ENCODE measurements at regions not wholly inside any gene's neighbourhood (a gene's known extent, or its start where the extent isn't known, plus 50 kb on each side); places are given as distances from the start of the nearest gene placed in this dataset.
A peak's percentile ranks its signal among the peaks of the same experiment; 100 is the strongest.

DNA sequence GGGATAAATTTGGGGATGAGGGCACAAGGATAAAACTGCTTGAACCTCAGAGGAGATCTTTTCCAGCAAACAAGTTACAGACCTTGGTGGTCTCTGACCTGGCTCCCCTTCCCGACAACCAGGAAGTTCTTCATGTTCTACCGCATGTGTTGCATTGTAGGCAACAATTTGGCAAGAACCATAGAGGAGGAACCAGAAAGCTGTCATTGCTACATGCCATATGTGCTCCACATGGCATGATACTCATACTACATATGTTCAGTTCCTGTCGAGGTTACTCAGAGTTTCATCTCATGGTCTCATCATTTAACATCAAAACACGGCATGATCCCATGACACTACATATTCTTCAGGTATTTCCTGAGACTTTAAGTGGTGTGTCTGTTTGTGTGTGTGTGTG lies 235.9 kb downstream of the OR13H1 start:
- DNase-seq, result no peak

DNA sequence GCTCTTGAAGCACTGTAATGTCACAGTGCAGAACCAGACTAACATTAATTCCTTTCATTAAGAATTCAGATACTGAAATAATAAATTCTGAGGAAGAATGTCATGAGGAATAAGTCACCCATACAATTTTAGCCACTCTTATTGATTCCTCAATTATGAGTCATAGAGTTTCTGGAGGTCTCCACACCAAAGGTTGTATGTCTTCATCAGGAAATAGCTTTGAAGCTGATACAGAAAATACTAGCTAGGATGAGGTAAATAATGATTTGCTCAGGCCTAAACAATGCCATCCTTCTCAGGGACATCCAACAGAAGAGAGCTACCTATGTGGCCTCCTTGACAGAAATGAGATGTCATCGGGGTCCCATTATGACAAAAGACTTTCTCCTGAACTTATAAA lies 238.8 kb downstream of the OR13H1 start:
- DNase-seq, result no peak

DNA sequence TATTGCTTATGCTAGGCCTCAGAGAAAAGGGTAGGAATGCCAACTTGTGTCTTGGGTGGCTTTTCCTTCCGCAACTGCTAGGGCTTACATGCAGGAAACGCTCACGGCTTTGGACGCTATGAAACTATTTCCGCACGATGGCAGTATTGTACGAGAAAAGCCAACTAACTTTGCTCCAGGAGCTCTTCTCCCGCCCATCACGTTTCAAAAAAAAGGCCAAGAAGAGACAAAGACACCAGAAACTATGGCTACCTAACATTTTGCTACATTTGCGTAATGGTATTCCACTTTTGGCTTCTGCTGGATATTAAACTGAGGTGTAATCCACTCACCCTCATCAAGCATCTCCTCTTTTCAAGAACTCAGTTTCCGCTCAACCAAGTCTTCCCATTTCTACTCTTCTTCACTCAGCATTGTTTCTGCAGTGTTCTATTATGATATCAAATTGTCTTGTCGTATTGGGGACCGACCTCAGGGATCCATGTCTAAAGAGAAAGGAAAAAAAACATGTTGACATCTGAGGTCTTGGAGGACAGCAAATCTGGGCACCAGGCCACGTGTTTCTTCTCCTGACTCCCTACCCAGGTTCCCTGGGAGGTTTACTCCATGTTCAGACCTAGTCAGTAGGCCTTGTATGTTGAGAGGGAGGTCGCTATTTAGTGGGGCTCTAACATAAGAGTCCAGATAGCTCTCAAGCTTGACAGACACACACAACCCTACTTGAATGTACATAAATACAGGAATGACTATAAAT lies 239.4 kb upstream of the STK26 start:
- DNase-seq, result no peak

DNA sequence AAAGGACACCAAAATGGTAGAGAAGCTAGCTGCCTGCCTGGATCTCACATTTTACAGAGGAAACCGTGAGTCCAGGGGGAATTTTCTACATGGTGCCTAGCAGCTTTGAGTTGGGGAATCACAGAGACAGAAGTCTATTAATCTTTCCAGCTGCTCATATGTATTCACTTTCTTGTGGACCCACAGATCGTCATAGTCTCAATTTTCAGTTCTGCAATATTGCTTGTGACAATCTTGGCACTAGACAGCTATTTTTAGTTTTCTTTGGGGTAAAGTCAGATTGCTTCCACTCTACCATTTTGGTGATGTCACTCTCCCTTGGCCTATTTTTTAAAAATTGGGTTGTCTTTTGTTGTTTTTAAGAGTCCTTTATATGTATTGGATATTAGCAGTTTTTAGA lies 233.4 kb upstream of the STK26 start:
- DNase-seq, result no peak

DNA sequence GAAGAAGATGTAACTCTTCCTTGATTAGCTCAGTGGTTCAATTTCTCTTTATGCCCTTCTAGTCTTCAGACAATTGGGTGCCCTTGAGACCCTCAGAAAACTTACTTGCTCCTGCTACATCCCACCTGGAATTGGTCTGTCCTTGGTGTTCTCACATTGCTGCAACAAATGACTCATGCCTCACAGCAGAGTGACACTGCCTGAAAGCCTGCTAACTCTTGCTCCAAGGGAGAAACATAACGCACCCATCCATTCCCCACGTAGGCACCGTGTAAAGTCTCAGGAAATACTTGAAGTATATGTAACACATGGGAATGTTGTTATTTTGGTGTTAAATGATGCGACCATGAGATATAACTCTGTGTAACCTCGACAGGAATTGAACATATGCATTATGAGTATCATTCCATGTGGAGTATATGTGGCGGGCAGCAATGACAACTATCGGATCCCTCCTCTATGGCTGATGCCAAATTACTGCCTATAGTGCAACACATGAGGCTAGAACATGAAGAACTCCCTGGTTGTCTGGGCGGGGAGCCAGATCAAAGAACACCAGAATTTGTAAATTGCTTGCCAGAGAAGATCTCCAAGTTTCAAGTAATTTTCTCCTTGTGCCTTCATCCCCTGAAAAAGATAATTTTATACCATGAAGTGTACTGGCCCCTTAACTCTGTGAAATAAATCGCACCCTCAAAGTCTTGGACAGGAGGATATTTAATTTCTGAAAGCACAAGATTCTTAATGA lies 231.3 kb upstream of the STK26 start:
- no peak for DNase-seq

DNA sequence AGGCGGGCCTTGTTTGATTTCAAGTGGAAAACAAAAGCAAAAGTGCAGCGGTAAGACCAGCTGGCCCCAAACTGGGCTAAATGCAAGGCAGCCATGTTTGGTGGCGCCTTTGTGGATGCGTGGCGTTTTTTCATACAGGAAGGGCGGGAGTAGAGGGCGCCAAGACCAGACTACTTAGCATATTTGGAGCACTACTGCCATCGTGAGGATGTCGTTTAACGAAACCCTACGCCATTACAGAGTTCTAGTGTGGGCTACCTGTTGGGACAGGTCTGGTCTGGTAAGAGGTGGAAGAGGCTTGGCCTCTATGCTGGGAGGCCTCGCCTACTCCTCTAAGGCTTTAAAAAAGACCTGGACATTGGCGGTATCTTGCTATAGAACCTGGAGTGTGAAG lies 230.7 kb upstream of the STK26 start:
- DNase-seq, result no peak

DNA sequence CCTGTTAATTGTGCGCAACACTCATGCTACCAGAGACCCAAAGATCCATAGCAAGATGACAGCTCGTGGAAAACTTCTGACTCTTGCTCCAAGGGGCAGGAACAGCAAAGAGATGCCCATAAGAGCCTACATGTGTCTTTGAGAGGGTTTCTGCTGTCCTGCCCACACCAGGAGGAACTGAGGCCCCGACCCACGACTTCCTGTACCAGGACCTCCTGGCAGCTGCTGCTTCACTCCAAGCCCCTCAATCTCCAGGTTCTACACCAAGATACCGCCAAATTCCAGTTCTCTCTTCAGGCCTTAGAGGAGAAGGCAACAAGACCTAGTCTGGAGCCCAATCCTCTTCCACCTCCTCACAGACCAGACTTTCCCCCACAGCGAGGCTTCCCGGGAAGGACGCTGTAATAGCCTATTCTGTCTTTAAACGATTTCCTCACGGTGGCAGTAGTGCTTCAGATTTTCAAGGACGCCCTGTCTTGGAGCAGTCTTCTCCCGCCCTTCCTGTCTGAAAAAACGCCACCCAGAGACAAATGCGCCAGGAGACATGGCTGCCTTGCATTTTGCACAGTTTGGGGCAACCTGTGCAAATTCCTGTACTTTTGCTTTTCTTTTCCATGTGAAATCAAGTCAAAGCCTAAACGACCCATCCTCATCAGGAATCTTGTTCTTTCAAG lies 230.2 kb upstream of the STK26 start:
- no peak for DNase-seq

DNA sequence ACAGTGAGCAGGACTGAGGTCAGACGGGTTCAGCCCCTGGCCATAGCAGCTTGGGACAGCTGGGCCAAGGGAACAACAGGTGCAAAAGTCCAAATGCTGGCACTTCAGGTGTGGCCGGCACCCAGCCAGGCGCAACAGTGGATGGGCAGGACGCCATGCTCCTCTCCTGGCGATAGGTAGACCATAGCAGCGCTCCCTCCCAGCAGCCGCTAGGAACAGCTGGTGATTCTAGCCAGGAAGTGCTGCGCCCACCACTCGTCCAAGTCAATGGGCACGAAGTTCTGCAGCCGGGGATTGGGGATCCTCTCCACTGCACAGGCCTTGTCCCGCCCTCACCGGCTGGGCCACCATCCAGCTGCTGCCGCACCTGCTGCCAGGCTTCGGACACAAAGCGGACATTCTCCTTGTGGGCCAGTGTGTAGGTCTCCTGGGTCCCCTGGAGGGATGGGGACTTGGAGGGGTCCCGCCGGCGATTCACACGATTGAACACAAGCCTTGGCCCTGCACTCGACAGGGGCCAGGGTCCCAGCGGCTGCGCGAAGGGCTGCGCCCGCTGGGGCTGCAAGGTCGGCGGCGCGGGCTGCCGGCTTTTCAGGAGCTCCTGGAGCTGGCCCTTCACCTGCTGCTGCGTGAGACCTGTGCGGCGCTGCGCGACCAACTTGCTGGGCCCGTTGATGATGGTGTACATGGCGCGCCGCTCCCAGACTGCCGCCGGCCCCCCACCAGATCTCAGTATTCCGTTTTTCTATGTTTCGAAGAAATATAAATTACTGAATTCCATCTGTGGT lies 227.5 kb upstream of the STK26 start:
- DNase-seq, result no peak

DNA sequence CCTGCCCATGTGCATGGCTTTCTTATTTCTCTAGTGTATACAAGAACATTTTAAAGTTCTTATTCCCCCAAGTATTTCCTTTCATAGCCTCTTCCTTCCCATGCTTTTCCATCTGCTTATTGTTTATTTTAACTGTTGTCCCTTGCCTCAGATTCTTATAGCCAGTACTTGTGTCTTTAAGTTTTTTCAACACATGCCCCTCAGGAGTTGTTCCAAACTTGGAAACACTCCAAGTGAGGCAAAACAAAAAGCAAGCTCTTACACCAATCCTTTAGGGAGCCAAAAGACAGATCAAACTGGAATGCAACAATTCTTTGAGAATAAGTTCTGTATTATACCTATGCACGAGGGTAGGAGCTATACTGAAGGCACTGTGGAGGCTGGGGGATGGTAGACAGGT lies 222.0 kb upstream of the STK26 start:
- DNase-seq, result no peak

DNA sequence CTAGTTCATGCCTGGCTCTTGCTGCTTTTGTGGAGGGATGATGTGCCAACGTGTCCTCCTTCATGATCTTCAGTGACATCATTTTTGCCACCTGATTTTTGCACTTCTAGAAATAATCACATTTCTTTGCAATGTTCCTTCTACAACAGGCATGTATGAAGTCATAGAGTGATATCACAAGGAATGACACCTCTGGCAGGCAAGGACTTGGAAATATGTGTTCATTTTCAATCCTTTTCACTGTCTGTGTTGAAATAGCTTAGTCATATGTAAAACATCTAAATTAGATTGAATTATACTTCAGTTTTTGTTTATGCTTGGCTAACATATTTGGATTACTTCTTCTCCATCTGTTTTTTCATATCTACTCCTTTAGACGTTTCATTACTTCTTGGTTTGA lies 221.2 kb upstream of the STK26 start:
- no peak for DNase-seq

DNA sequence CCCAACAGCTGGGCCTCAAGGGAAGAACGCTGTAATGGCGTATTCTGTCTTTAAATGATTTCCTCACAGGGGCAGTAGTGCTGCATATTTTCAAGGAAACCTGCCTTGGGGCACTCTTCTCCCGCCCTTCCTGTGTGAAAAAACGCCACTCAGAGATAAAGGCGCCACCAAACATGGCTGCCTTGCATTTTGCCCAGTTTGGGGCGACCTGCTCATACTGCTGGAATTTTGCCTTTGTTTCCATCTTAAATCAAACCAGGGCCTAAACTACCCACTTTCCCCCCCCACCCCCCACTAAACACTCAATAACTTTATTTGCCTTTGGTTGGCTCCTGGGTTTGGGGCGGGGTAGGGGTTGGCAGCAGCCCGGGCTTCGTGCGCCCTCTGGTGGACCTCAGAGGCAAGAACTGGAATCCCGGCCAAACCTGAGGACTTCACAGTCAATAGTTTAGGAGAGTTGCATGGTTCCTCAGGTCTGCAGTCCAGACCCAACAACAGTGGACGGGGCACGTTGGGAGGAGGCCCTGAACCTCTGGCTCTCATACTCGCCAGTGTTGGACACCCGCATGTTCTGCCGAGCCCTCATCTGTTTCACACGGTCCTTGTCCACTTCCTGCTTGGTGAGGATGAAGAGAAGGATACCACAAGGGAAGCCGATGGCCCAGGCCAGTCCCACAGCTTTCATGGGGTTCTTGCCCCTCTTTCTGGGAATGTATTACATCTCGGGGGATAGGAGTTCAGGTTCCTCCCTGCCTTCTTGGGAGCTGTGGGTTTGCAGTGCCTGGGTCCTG lies 220.1 kb upstream of the STK26 start:
- peak; percentile 23 for DNase-seq

DNA sequence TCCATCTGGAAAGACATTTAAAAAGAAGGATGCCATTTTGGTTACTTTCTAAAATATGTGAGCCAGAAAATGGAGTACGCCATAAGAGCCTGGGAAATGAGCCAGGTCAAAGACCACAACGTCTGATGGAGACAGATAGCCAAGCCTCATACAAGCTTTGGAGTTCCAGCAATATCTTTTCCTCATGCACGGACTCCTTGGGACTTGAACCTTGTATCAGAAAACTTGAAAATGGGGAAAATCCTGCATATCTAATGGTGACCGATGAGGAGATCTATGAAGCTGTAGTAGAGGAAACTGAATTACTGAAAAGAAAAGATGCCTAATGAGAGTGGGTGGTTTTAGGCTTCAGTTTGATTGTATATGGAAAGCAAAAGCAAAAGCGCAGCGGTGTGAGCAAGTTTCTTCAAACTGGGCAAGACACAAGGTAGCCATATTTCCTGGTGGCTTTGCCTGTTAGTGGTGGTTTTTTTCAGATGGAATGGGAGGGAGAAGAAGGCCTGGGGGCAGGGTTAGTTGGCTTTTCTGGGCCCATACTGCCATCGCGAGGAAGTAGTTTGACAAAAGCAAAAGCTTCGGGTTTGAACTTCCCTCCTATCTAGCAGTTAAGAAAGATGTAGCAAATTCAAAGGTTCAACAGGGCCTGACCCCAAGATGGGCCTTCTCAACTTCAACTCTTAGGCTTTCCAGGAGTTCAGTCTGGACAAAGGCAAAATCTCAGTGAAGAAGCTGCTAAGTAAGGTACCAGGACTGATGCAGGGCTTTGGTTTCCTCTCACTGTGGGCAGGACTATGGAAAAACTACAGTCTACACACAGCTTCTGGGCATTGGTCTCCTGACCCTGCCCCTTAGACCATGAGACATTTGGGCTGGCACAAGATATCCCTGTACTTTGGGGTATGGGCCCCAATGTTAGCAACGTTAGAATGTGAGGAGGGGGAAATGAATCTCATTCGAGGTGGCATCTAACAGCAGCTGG lies 210.0 kb upstream of the STK26 start:
- DNase-seq, result peak; percentile 89

DNA sequence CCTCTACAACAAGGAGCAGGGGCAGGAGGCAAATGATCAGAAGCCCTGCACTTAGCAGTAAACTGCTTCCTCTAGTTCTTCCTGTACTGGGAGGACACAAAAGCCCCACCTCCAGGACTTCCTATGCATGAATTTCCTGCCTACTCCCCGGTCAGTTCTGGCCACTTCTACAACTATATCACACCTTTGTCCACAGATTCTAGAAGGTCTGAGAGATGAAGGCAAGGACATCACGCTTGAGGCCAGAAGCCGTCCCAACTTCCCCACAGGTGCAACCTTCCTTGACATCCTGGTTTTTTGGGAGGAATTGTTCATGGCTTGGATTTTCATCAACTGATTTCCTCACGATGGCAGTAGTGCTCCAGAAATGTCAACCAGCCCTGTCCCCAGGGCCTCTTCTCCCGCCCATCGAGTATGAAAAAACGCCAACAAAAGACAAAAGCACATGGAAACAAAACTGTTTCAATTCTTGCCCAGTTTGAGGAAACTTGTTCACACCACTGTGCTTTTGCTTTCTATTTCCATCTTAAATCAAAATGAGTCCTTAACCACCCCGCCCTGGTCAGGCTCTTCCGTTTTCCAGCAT lies 206.5 kb upstream of the STK26 start:
- DNase-seq, result peak; percentile 88

DNA sequence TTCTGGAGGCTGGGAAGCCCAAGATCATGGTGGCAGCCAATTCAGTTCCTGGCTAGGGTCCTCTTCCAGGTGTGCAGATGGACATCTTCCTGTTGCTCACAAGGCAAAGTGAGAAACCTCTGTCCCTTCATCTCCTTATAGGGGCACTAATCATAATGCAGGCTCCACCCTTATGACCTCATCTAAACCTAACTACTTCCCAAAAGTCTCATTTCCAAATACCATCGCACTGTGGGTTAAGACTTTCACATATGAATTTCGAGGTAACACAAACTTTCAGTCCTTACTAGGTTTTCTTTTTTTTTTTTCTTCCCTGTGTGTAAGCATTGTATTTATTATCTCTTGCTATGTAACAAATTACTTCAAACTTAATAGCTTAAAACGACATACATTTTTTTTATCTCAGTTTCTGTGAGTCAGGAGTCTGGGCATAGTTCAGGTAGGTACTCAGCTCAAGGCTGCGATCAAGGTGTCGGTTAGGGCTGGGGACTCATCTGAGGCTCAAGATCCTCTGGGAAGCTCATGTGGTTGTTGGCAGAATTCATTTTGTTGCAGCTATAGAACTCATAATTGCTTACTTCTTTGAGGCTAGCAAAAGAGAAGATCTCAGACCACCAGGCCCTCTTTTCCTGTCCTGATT lies 204.7 kb upstream of the STK26 start:
- DNase-seq, result no peak

DNA sequence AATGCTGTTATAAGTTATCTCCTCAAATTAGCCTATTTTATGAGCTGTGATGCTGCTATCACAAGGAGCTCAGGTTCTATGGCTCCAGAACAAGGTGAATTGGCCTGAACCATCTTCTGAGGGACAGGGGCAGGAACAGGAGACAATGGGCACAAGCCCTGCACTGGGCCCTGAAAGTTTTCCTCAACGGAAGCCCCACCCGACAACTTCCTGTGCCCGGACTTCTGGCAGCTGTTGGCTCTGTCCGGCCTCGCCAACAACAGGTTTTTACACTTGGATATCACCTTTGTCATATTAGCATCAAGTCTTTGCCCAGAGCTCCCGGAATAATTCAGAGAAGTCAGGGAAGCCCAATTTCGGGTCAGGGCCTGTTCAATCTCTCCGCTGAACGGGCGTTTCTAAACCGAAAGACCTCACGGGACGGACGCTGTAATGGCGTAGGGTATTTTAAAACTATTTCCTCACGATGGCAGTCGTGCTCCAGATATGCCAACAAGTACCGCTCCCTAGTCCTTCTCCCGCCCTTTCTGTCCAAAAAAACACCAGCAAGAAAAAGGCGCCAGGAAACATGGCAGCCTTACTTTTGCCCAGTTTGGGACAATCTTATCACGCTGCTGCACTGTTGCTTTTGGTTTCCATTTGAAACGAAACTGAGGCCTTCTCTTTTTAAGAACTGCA lies 201.0 kb upstream of the STK26 start:
- no peak for DNase-seq

DNA sequence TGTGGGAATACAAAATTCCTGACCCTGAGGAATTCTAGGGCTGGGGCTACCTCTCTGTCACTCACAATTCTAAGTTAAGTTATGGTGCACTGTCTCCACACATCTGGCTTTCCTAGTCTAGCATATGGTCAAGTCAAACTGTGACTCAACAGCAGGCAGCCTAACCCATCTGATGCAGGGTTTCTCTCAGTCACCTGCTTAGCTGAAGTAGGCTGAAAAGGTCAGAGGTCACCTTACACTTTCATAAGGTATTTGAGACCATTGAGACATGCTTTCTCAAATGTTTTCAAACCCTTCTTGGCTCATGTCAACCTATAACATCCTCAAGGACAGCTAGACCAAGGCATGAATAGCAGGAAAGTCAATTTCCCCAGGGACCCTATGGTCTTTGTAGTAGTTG lies 196.5 kb upstream of the STK26 start:
- no peak for DNase-seq

DNA sequence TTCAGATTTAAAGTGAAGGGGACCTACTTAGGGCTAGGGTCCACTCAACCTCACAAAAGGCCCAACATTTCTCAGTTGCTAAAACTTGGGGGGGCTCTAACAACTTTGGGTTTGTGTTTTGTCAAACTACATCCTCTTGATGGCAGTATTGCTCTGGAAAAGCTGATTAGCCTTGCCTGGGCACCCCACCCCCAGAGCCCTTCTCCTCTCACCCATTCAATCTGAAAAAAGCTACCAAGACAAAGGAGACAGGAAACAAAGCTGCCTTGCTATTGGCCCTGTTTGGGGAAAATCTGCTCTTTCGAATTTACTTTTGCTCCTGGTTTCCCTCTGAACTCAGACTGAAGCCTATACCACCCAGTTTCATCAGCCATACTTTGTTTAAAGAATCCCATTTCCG lies 195.2 kb upstream of the STK26 start:
- peak; percentile 61 for DNase-seq

DNA sequence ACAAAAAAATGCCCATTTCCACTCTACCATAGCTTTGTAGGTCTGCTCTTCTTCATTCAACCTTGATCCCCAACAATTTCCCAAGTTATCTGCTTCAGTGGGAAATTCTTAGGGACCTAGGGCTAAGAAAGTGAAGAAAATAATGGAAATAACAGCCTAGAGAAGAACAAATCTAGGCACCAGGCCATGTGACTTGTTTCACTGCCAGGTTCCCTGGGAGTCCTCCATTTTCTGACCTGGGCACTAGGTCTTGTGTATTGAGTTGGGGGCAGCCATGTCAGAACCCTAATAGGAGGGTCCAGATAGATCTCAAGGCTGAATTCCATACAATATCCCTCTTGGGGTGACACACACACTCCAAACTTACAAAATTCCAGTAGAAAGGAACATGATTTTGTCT lies 194.6 kb upstream of the STK26 start:
- no peak for DNase-seq

DNA sequence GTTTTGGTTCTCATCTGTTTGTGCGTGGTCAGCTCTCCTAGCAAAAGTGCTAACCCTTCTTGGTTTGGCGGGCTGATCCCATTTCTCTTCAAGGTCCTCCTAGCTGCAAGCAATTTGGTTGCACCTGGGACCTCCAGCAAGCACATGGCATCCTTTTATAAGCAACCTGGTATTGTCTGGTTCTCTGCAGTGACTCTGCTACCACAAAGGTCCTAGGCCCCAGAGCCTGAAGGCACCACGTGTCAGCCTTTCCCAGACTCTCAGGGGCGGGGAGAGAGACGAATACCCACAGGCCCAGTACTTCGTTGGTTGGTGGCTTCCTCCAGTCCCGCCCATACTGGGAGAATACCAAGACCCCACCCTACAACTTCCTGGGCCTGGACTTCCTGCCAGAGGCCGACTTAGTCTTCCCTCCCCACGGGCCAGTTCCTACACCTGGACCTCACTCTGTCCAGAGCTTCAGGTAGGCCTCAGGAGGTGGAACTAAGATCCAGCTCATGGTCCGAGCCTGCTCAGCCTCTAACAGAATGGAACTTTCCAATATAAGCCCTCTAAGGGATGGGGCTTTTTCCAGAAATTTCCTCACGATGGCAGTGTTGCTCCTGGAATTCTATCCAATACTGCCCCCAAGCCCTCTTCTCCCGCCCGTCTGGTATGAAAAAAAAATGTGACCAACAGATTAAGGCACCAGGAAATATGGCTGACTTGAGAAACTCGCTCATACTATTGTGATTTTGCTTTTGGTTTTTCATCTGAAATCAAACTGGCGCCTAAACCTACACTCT lies 192.5 kb upstream of the STK26 start:
- DNase-seq, result peak; percentile 68

Data from CD4-positive, alpha-beta T cell treated with Interleukin-21 for 1 hour (primary cell).